Mucosa of rectum (tissue), 2 donors: ENCODE measurements at regions not wholly inside any gene's neighbourhood (a gene's known extent, or its start where the extent isn't known, plus 50 kb on each side); places are given as distances from the start of the nearest gene placed in this dataset.

Experiments used
- H3K27ac ChIP-seq, 2 donors: one replicate each; pipeline ENCODE4 v1.7.0; 2013; ENCODE audit warnings: inconsistent platforms in 2 of 2, low read depth in 2 of 2, low read length in 2 of 2
- H3K27me3 ChIP-seq, 2 donors: one replicate each; pipeline ENCODE4 v1.7.0; 2013; ENCODE audit warnings: low read length in 2 of 2; ENCODE audit not compliant: control insufficient read depth in 2 of 2, insufficient read depth in 2 of 2
- H3K36me3 ChIP-seq, 2 donors: one replicate each; pipeline ENCODE4 v1.7.0; 2013; ENCODE audit warnings: low read length in 2 of 2; ENCODE audit not compliant: control insufficient read depth in 2 of 2, insufficient read depth in 2 of 2
- H3K4me1 ChIP-seq, 2 donors: one replicate each; pipeline ENCODE4 v1.7.0; 2013; ENCODE audit warnings: low read length in 2 of 2, mild to moderate bottlenecking in 1 of 2; ENCODE audit not compliant: control insufficient read depth in 2 of 2, insufficient read depth in 2 of 2
- H3K4me3 ChIP-seq, 2 donors: one replicate each; pipeline ENCODE4 v1.7.0; 2013; ENCODE audit warnings: low read length in 2 of 2
- H3K9ac ChIP-seq, 2 donors: one replicate each; pipeline ENCODE4 v1.7.0; 2013; ENCODE audit warnings: low read length in 2 of 2, low read depth in 1 of 2, mild to moderate bottlenecking in 1 of 2
- H3K9me3 ChIP-seq, 2 donors: one replicate each; pipeline ENCODE4 v1.7.0; 2013; ENCODE audit warnings: low read length in 2 of 2; ENCODE audit not compliant: control insufficient read depth in 2 of 2
- donor health status: healthy.
- donor health status: Normal muscosa, but diverticular disease.

- no peaks in the 10 kb centered on the region for H3K36me3 ChIP-seq
- no peaks in the 10 kb centered on the region for H3K4me1 ChIP-seq
- no peaks in the 10 kb centered on the region for H3K9me3 ChIP-seq
- no peak overlapping the region for H3K27ac ChIP-seq
- no peak overlapping the region for H3K9ac ChIP-seq
- no peak overlapping the region for H3K4me3 ChIP-seq
- H3K27me3 ChIP-seq, result no peaks in the 10 kb centered on the region
Measured at GRCh38 chr11:90846628-90847027, 623.8 kb upstream of the CHORDC1 start.

DNA sequence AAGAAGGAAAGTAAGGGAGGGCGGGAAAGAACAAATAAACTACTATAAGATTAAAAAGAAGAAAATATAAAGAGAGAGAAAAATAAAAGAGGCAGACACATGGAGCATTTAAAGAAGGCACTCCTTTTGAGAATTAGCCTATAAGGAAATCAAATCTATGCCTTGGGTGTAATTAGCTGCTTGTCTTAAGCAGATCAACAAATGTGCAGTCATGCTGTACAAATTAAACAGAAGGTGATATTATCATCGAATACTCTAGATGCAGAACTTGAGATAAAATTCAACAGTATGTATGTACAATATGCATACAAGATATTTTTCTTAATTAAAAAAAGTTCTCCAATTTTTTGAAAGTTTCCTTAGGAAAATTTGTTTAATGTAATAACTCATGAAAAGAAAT lies 623.0 kb upstream of the CHORDC1 start:
- Histone ChIP-seq H3K4me3 (no peak overlapping the region), H3K27ac (no peak overlapping the region), H3K36me3 (no peaks in the 10 kb centered on the region), H3K9ac (no peak overlapping the region), H3K9me3 (no peaks in the 10 kb centered on the region), H3K27me3 (no peaks in the 10 kb centered on the region), H3K4me1 (no peaks in the 10 kb centered on the region)

GRCh38 chr11:90845126-90845525 lies 622.3 kb upstream of the CHORDC1 start:
- H3K27me3 ChIP-seq, result no peaks in the 10 kb centered on the region
- no peak overlapping the region for H3K4me3 ChIP-seq
- no peak overlapping the region for H3K27ac ChIP-seq
- H3K4me1 ChIP-seq, result no peaks in the 10 kb centered on the region
- H3K36me3 ChIP-seq, result no peaks in the 10 kb centered on the region
- no peaks in the 10 kb centered on the region for H3K9me3 ChIP-seq
- no peak overlapping the region for H3K9ac ChIP-seq

DNA sequence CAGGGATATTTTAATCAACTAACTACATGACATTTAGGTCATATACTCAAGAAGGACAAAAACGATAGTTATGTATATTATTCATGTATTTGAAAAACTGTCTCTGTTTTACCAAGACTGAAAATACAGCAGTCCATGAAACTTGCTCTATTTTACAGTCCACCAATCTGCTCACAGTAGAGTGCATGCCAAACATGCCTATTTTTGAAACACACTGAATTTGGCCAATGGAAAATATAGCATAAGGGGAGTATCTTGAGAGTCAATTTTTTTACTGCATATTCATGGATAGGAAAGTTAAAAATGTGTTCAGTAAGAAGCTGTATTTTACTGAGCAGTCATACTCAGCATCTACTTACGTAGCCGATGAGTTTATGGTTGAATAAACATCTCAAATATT lies 621.2 kb upstream of the CHORDC1 start:
- no peaks in the 10 kb centered on the region for H3K9me3 ChIP-seq
- no peaks in the 10 kb centered on the region for H3K4me1 ChIP-seq
- H3K27me3 ChIP-seq, result no peaks in the 10 kb centered on the region

GRCh38 chr11:90842681-90843080 lies 619.8 kb upstream of the CHORDC1 start:
- H3K9me3 ChIP-seq, result no peaks in the 10 kb centered on the region
- no peaks in the 10 kb centered on the region for H3K36me3 ChIP-seq
- H3K4me3 ChIP-seq, result no peak overlapping the region
- H3K27me3 ChIP-seq, result no peaks in the 10 kb centered on the region
- H3K4me1 ChIP-seq, result no peaks in the 10 kb centered on the region
- no peak overlapping the region for H3K9ac ChIP-seq
- no peak overlapping the region for H3K27ac ChIP-seq

More for the DNA sequence above, 621.2 kb upstream of the CHORDC1 start:
- no peaks in the 10 kb centered on the region for H3K36me3 ChIP-seq
- no peak overlapping the region for H3K9ac ChIP-seq
- no peak overlapping the region for H3K4me3 ChIP-seq
- H3K27ac ChIP-seq, result no peak overlapping the region

DNA sequence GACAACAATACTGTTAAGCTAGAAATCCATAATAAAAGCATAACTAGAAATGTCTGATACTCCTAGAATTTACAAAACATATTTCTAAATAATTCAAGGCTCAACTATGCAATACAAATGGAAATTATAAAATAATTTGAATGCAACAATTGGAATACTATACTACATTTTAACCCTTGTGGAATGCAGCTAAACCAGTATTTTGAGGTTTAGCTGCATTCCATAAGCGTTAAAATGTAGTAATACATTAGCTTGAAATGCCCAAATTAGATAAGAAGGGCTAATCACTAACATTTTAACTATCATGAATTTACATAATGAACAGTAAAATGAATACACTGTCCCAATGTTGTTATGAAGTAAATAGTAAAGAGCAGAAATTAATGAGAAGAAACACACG lies 617.2 kb upstream of the CHORDC1 start:
- no peak overlapping the region for H3K4me3 ChIP-seq
- H3K27ac ChIP-seq, result no peak overlapping the region
- no peak overlapping the region for H3K9ac ChIP-seq
- H3K4me1 ChIP-seq, result no peaks in the 10 kb centered on the region
- no peaks in the 10 kb centered on the region for H3K9me3 ChIP-seq
- H3K27me3 ChIP-seq, result no peaks in the 10 kb centered on the region
- H3K36me3 ChIP-seq, result no peaks in the 10 kb centered on the region

DNA sequence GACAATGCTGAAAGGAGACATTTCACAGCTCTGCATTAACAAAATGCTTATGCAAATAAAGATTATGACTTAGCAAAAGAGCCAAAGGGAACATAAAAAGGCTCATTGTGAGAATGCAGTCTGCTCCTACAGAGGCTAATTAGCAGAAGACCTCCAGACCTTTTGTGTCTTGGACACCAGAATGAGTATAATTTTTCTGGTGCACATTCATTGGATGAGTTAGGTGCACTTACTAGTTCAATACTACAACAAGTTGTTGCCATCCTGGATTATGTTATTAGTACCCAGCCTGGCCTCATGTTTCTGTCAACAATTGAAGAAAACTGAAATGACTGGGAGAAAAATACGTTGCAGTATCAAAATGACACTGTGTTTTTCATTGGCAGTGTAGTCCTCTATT lies 613.2 kb upstream of the CHORDC1 start:
- no peak overlapping the region for H3K9ac ChIP-seq
- no peaks in the 10 kb centered on the region for H3K27me3 ChIP-seq
- no peak overlapping the region for H3K27ac ChIP-seq
- no peaks in the 10 kb centered on the region for H3K36me3 ChIP-seq
- H3K4me1 ChIP-seq, result no peaks in the 10 kb centered on the region
- H3K4me3 ChIP-seq, result no peak overlapping the region
- H3K9me3 ChIP-seq, result peaks cover 0 to 2% of the 10 kb centered on the region in 2 donors

- Histone ChIP-seq H3K9me3 (peaks cover 0 to 3% of the 10 kb centered on the region in 2 donors), H3K4me1 (no peaks in the 10 kb centered on the region), H3K27me3 (no peaks in the 10 kb centered on the region), H3K9ac (no peak overlapping the region), H3K4me3 (no peak overlapping the region), H3K36me3 (no peaks in the 10 kb centered on the region), H3K27ac (no peak overlapping the region)
Measured at GRCh38 chr11:90823446-90823845, 600.6 kb upstream of the CHORDC1 start.

DNA sequence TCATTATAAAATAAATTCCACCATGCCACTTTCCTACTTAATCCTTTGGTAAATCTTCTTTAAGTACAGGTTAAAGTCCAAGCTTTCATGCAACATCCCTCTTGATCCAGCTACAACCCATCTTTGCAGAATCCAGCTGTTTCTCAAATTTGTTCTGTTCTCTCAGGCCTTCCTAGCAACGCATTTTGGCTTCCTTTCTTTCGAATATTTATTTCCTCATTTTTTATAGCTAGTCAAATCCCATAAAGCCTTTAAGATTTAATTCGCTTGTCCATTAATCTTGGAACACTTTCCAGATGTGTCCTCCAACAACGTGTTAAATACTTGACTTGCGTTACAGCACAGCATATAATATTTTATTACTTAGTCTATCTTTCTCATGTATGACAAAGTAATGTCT lies 600.1 kb upstream of the CHORDC1 start:
- Histone ChIP-seq H3K27me3 (no peaks in the 10 kb centered on the region), H3K4me1 (no peaks in the 10 kb centered on the region), H3K27ac (no peak overlapping the region), H3K9ac (no peak overlapping the region), H3K4me3 (no peak overlapping the region), H3K9me3 (peaks cover 0 to 3% of the 10 kb centered on the region in 2 donors), H3K36me3 (no peaks in the 10 kb centered on the region)

GRCh38 chr11:90818196-90818745 lies 595.4 kb upstream of the CHORDC1 start:
- H3K4me1 ChIP-seq, result no peaks in the 10 kb centered on the region
- no peak overlapping the region for H3K27ac ChIP-seq
- no peak overlapping the region for H3K4me3 ChIP-seq
- H3K27me3 ChIP-seq, result no peaks in the 10 kb centered on the region
- peaks cover 0 to 3% of the 10 kb centered on the region in 2 donors for H3K9me3 ChIP-seq
- H3K36me3 ChIP-seq, result no peaks in the 10 kb centered on the region
- no peak overlapping the region for H3K9ac ChIP-seq

DNA sequence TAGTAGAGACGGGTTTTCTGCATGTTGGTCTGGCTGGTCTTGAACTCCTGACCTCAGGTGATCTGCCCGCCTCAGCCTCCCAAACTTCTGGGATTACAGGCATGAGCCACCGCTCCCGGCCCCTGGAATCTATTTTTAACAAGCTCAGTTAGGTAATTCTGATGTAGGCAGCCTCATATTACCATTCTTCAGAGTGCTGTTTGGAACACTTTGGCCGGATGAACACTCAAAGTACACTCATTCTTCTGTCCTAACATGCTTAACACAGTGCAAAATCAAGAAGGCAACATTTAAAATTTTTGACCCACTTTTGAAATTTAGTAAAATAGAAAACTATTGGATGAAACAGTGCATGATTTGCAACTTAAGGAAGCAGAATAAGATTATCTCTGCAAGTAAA lies 586.7 kb upstream of the CHORDC1 start:
- Histone ChIP-seq H3K27ac (no peak overlapping the region), H3K9ac (no peak overlapping the region), H3K27me3 (no peaks in the 10 kb centered on the region), H3K36me3 (no peaks in the 10 kb centered on the region), H3K4me3 (no peak overlapping the region), H3K4me1 (no peaks in the 10 kb centered on the region), H3K9me3 (no peaks in the 10 kb centered on the region)
